H1 (cell line): ENCODE measurements at regions not wholly inside any gene's neighbourhood (a gene's known extent, or its start where the extent isn't known, plus 50 kb on each side); places are given as distances from the start of the nearest gene placed in this dataset.

Source experiments
- BRCA1 ChIP-seq: IDR thresholded peaks from 2 replicates; pipeline ENCODE4 v1.6.1; 2012; ENCODE audit warnings: low read depth, low read length, improper control_type of control experiment
- POLR2A ChIP-seq, 2 experiments: IDR thresholded peaks; 1 replicate in 1 of 2; 2 replicates in 1 of 2; pipeline ENCODE4 v1.6.1; 2011; ENCODE audit warnings: low read depth in 2 of 2, low read length in 2 of 2, mild to moderate bottlenecking in 2 of 2; ENCODE audit errors: control extremely low read depth in 1 of 2
- POLR2AphosphoS5 ChIP-seq: IDR thresholded peaks from 2 replicates; pipeline ENCODE4 v1.6.1; 2011; ENCODE audit warnings: low read depth, low read length
- ZNF274 ChIP-seq: IDR thresholded peaks from 2 replicates; pipeline ENCODE4 v1.7.0; 2012; ENCODE audit warnings: low read length, borderline replicate concordance; ENCODE audit errors: extremely low read depth
- TF ChIP-seq, protein P1 (sequence below), 3 experiments: IDR thresholded peaks; 1 replicate in 2 of 3; 2 replicates in 1 of 3; pipeline versions ENCODE4 v1.5.1 to v1.6.1; 2011; ENCODE audit warnings: low read length in 3 of 3, mild to moderate bottlenecking in 3 of 3, inconsistent platforms in 2 of 3, low read depth in 1 of 3, moderate library complexity in 1 of 3; ENCODE audit not compliant: insufficient read depth in 1 of 3; ENCODE audit errors: control extremely low read depth in 1 of 3
- TF ChIP-seq, protein P2 (sequence below): IDR thresholded peaks from 2 replicates; pipeline ENCODE4 v1.6.1; 2012; ENCODE audit warnings: inconsistent platforms
- TF ChIP-seq, protein P3 (sequence below): IDR thresholded peaks from 2 replicates; pipeline ENCODE4 v1.6.1; 2011; ENCODE audit warnings: low read depth, mild to moderate bottlenecking, low read length; ENCODE audit not compliant: insufficient read depth

GRCh38 chr6:14816116-14816859, 429.6 kb upstream of the JARID2 start:
- TF ChIP-seq POLR2AphosphoS5 (no peak), POLR2A (IDR thresholded peaks at IDR 0.05; ENCODE audit: control extremely low read depth in 1 of 2, low read depth in 2 of 2, low read length in 2 of 2) (no peak), BRCA1 (no peak), ZNF274 (no peak)
- TF ChIP-seq, protein P1, sequence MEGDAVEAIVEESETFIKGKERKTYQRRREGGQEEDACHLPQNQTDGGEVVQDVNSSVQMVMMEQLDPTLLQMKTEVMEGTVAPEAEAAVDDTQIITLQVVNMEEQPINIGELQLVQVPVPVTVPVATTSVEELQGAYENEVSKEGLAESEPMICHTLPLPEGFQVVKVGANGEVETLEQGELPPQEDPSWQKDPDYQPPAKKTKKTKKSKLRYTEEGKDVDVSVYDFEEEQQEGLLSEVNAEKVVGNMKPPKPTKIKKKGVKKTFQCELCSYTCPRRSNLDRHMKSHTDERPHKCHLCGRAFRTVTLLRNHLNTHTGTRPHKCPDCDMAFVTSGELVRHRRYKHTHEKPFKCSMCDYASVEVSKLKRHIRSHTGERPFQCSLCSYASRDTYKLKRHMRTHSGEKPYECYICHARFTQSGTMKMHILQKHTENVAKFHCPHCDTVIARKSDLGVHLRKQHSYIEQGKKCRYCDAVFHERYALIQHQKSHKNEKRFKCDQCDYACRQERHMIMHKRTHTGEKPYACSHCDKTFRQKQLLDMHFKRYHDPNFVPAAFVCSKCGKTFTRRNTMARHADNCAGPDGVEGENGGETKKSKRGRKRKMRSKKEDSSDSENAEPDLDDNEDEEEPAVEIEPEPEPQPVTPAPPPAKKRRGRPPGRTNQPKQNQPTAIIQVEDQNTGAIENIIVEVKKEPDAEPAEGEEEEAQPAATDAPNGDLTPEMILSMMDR (IDR thresholded peaks at IDR 0.05; ENCODE audit: control extremely low read depth in 1 of 3, insufficient read depth in 1 of 3, low read depth in 1 of 3, low read length in 3 of 3) = no peak
- TF ChIP-seq, protein P2, sequence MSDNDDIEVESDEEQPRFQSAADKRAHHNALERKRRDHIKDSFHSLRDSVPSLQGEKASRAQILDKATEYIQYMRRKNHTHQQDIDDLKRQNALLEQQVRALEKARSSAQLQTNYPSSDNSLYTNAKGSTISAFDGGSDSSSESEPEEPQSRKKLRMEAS = no peak
- TF ChIP-seq, protein P3, sequence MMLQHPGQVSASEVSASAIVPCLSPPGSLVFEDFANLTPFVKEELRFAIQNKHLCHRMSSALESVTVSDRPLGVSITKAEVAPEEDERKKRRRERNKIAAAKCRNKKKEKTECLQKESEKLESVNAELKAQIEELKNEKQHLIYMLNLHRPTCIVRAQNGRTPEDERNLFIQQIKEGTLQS = no peak
